ENCODE measurements at regions not wholly inside any gene's neighbourhood (a gene's known extent, or its start where the extent isn't known, plus 50 kb on each side); places are given as distances from the start of the nearest gene placed in this dataset.

GRCh38 chr13:89749888-89750287 is 1597.6 kb upstream of the MIR17HG start:
- in situ Hi-C loops (cut with HindIII; ENCODE audit: low sequenced_read_pairs) = no loop called here

DNA sequence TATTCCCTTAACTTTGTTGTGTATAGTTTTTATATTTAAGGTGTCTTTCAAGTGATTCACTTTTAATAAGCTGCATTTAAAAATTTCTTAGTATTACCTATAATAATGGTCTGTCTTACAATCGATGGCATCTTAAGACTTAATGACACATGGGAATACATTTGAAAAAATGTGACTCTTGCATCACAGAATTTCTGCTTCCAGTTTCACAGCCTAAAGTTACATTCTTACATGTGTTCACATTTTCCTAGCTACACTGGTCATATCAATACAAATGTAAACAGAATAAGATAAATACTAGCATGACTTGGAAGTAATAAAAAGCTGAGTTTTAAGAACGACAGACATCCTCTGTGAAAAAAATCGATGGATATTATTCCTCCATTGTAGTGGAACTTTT is 1597.1 kb upstream of the MIR17HG start:
- in situ Hi-C loops (cut with HindIII; ENCODE audit: low sequenced_read_pairs) = no loop called here

- in situ Hi-C loops (cut with HindIII; ENCODE audit: low sequenced_read_pairs) = no loop called here
These were observed 1596.0 kb upstream of the MIR17HG start for GRCh38 chr13:89751432-89751930.

GRCh38 chr13:89752394-89752793 is 1595.1 kb upstream of the MIR17HG start:
- in situ Hi-C loops (cut with HindIII; ENCODE audit: low sequenced_read_pairs) = no loop called here

GRCh38 chr13:89755729-89756492 is 1591.6 kb upstream of the MIR17HG start:
- in situ Hi-C loops (cut with HindIII; ENCODE audit: low sequenced_read_pairs) = no loop called here

DNA sequence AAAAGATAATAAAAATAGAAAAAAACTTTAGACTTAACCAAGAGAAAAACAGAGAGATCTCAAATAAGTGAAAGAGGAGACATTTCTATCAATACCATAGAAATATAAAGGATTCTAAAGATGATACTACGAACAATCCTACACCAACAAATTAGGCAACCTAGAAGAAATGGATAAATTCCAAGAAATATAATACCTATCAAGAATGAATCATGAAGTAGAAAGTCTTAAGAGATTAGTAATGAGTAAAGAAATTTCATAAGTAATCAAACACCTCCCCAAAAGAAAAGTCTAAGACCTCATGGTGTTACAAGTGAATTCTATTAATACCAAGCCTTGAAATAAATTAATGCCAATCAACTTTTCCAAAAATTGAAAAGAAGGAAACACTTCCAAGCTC is 1584.5 kb upstream of the MIR17HG start:
- in situ Hi-C loops (cut with HindIII; ENCODE audit: low sequenced_read_pairs) = no loop called here

DNA sequence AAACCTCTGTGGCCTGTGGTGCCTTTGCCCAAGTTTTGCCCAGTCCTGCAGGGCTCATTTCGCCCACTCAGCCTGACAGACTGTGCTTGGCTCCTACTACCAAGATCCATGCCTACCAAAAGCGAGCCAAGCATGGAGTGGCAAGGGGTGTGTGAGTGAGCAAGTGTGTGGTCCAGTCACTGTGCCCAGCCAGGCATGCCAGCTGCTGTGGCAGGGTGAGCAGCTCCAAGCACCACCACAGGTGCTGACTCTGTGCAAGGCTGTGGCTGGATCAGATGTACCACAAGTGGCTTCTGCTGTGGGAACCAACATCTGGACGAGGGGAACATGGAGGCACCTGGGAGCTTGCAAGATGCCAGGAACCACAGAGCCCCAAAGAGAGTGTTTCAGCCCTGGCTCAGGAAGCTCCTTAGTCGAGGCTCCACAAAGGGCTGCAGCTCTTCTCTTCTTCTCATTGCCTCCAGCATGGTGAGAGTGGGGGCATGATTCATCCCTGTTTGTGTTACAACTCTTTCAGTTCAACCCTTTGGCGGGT is 1564.2 kb upstream of the MIR17HG start:
- in situ Hi-C loops (cut with HindIII; ENCODE audit: low sequenced_read_pairs) = no loop called here

GRCh38 chr13:89784161-89784809 is 1563.2 kb upstream of the MIR17HG start:
- in situ Hi-C loops (cut with HindIII; ENCODE audit: low sequenced_read_pairs) = no loop called here

DNA sequence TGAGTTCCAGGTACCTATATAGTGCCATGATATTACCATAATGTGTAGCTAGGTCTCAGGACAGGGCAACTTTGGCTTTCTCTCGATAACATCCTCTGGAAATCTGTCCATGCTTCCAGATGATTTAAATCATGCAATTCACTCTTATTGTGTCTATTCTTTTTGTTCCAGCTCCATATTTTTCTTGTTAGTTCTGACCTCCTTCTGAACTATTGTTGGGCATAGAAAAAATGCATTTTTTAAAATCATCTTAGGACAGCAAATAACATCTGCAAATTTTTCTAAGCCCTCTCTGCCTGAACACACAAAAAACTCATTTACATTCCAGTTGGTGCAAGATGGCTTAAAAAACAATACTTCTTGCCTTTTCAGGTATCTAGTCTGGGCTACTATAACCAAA is 1561.0 kb upstream of the MIR17HG start:
- in situ Hi-C loops (cut with HindIII; ENCODE audit: low sequenced_read_pairs) = no loop called here

GRCh38 chr13:89790696-89791095 is 1556.8 kb upstream of the MIR17HG start:
- in situ Hi-C loops (cut with HindIII; ENCODE audit: low sequenced_read_pairs) = no loop called here

GRCh38 chr13:89791971-89792630 is 1555.4 kb upstream of the MIR17HG start:
- in situ Hi-C loops (cut with HindIII; ENCODE audit: low sequenced_read_pairs) = no loop called here

- in situ Hi-C loops (cut with HindIII; ENCODE audit: low sequenced_read_pairs) = no loop called here
These were observed 1551.3 kb upstream of the MIR17HG start for GRCh38 chr13:89796196-89796595.

GRCh38 chr13:89803839-89804238 is 1543.6 kb upstream of the MIR17HG start:
- in situ Hi-C loops (cut with HindIII; ENCODE audit: low sequenced_read_pairs) = no loop called here

GRCh38 chr13:89806594-89806993 is 1540.9 kb upstream of the MIR17HG start:
- in situ Hi-C loops (cut with HindIII; ENCODE audit: low sequenced_read_pairs) = no loop called here

- in situ Hi-C loops (cut with HindIII; ENCODE audit: low sequenced_read_pairs) = no loop called here
These were observed 1534.6 kb upstream of the MIR17HG start for GRCh38 chr13:89812856-89813255.

GRCh38 chr13:89816404-89816803 is 1531.1 kb upstream of the MIR17HG start:
- in situ Hi-C loops (cut with HindIII; ENCODE audit: low sequenced_read_pairs) = no loop called here

- in situ Hi-C loops (cut with HindIII; ENCODE audit: low sequenced_read_pairs) = no loop called here
These were observed 1525.0 kb upstream of the MIR17HG start for GRCh38 chr13:89822467-89822866.

DNA sequence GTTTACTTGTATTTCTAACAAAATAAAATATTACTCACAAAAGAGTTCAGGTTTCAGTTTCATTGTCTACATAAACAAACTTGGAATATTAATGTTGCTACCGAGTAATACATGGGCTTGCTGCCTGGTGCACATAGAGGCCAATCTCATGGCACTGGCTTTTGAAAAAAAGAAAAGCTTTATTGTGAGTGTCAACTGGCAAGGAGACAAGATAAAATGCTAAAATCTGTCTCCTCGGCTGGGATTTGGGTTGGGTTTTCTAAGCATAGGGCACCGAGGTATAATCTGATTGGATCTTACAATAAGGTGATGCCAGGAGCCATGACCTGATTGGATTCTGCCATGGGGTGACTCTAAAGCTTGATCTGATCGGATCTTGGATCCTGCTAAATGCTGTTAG is 1519.9 kb upstream of the MIR17HG start:
- in situ Hi-C loops (cut with HindIII; ENCODE audit: low sequenced_read_pairs) = no loop called here

- in situ Hi-C loops (cut with HindIII; ENCODE audit: low sequenced_read_pairs) = no loop called here
These were observed 1519.0 kb upstream of the MIR17HG start for GRCh38 chr13:89828506-89828905.

DNA sequence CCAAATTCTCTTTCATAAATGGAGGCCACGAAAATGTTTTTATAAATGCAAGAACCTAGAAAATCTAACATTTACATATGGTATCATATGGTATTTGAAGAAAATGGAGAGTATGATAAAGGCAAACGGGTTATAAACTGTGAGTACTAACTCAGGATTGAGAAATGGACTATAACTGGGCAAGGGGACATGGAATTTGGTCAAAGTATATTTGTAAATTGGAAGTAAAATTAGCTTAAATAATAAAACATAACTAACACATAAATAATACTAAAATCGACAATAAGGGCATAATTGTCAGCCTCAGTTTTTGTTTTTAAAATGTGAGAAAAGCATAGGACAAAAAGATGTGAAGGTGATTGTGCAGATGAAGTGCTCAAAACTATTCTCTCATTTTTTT is 1516.3 kb upstream of the MIR17HG start:
- in situ Hi-C loops (cut with HindIII; ENCODE audit: low sequenced_read_pairs) = no loop called here

DNA sequence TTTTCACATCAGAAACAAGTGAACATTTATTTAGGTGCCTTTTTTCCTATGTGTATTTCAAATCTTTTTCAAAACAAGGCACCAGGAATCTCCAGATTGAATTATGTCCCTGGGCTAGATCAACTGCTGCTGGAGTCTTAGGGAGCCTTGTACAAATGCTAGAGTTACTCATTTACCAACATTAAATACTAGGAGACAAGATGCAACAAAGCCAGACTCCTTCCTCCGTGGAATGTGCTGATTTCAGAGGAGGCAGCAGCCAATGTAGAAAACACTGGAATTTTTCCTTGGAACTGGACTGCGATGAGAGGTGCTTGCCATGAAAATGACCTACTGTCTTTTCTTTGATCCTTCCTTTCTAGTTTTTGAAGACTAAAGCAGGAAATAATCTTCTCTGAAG is 1514.7 kb upstream of the MIR17HG start:
- in situ Hi-C loops (cut with HindIII; ENCODE audit: low sequenced_read_pairs) = no loop called here

GRCh38 chr13:89843621-89844020 is 1503.9 kb upstream of the MIR17HG start:
- in situ Hi-C loops (cut with HindIII; ENCODE audit: low sequenced_read_pairs) = no loop called here
